GF-D8 (cell line): ENCODE measurements at regions not wholly inside any gene's neighbourhood (a gene's known extent, or its start where the extent isn't known, plus 50 kb on each side); places are given as distances from the start of the nearest gene placed in this dataset.
"Not testable (repeated sequence)": the region's sequence is repeated elsewhere in the genome, so short reads cannot be mapped to it uniquely, and the experiment has no call there.

Experiments
- DNase-seq: peaks from one replicate; lab custom pipeline; 2025; lab: John Stamatoyannopoulos, UW

- DNase-seq: no peak
These were observed 96.5 kb downstream of the ING1 start for GRCh38 chr13:110809871-110810486.

DNA sequence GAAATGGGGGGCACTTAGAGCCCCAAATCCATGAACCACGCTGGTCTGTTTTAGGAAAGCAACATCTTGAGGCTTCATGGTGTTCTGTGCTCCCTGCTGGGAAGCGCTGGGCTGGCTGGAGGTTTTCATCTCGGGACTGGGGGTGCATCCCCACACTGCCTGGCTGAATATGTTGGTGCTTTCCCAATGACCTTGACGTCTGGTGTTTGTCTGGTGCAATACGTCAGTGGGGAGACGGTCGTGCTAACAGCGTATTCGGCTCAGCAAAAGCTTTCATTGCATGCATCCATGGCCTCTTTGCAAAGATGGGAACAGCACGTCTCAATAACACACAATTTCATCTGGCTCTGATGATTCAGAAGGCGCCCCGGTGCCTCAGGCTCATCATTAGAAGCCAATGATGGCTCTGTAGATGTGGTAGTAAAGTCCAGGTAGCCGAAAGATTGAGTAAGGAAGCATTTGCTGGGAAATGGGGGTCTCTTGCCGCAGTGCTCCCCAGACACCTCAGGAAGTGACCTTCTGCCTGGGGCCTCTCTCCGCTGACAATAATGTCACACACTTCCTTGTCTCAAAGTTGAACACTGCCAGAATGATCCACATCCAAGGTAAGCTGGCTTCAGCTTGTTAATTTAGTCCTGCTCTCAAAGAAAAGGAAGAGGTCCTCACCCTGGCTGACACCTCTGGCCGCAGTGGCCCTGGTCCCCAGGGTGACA lies 97.7 kb downstream of the ING1 start:
- no peak for DNase-seq

DNA sequence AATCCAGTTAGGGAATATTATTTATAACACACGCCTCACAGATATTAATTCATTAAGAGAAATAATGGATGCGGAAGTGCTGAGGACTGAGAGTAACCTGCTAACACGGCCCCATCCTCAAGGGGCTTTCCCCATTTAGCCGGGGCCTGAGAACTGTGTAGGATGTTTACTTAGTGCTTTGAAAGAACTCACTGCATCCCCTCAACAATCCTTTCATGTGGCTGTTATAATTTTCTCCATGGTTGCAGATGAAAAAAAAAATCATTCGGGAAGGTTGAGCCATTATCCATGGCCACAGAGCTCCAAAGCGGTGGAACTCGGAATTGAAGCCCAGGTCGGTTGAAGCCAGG lies 98.2 kb downstream of the ING1 start:
- no peak for DNase-seq

DNA sequence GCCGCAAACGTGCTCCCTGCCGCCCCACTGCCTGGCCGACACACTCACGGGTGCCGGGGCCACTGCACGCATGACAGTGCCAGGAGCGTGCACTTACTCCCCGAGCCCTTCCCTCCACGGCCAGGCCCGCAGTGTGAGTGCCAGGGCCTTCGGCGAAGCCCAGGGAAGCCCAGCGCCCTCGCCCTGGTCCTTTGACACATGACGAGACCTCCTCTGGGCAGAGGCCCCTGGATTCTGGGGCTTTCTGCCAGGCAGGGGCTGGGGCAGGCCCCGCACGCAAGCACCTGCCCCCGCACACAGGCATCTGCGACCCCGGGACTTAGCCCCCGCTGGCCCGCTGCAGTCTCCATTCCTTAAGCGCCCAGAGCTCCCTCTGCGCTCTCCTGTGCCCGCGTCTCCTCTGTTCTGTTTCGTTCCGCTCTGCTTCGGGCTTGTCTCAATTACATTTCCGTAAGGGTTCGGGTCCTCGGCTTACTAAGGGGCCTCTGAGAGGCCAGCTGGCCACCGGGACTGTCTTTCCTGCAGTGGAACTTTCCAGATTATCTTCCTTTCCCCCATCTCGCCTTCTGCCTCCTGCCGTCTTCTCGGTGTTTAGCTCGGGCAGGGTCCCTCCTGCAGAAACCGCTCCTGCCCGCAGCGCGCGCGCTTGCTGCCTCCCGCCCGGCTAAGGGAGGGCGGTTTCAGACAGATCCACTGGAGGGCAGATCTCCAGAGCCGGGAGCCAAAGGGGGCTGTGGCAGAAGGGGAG lies 98.8 kb downstream of the ING1 start:
- DNase-seq: no peak

DNA sequence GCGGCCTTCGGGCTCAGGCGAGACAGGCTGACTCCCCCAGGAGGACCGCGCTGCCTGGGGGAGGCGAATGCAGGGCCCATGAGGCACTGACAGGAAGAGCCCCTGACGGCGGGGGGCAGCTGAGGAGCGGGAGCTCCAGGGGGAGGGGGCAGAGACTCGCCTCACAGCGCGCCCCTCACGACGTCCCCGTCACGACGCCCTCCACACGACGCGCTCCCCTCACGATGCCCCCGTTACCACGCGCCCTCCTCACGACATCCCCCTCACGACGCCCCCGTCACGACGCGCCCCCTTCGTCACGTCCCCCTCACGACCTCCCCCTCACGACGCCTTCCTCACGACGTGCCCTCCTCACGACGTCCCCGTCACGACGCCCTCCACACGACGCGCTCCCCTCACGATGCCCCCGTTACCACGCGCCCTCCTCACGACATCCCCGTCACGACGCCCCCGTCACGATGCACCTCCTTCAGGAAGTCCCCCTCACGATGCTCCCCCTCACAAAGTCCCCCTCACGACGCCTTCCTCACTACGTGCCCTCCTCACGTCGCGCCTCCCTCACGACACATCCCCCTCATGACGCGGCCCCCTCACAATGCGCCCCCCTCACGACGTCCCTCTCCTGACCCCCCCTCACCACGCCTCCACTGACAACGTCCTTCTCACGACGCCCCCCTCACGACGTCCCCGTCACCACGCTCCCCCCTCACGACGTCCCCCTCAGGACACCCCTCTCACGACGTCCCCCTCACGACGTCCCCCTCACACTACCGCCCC lies 99.6 kb downstream of the ING1 start:
- DNase-seq: no peak

DNA sequence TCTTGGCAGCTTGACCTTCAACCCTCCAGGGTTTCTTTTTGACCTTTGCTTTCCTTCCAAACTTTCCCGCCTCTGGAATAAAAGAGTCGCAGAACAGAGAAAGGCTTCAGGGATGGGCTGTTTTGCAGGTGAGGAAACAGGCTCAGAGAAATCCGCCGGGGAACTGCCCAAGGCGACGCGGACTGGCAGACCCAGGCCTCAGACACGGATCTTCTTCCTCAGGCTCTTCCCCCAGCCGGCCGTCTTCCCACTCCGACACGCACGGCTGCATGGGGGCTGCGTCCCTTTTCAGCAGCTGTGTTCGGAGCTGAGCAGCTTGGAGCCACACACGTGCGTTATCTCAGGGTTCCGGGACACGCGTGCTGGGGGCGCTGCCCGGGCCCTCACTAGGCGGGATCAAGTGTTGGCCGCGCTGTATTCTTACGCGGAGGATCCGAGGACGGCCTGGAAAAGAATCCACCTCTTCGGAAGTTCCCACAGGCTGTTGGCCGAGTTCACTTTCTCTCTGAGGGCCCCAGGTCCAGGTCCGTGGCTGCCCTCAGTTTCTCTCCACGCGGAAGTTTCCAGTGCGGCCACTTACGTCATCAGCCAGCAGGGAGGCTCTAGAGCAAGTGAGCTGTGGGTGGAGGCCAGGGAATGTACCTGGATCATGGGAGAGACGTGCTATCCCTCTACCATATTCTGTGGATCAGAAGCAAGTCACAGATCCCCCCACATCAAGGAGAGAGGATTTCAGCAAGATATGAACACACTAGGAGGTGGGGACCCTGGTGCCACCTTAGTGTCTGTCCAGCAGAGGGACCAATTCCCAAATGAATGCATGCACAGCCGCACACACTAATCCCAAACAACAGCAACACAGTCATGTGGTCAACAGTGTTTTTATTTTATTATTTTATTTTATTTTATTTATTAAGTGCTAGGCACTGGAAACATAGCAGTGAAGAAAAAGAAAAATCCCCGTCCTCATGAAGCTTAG lies 100.4 kb downstream of the ING1 start:
- no peak for DNase-seq

GRCh38 chr13:110815471-110816204 lies 99.2 kb downstream of the ANKRD10 start:
- DNase-seq: no peak

DNA sequence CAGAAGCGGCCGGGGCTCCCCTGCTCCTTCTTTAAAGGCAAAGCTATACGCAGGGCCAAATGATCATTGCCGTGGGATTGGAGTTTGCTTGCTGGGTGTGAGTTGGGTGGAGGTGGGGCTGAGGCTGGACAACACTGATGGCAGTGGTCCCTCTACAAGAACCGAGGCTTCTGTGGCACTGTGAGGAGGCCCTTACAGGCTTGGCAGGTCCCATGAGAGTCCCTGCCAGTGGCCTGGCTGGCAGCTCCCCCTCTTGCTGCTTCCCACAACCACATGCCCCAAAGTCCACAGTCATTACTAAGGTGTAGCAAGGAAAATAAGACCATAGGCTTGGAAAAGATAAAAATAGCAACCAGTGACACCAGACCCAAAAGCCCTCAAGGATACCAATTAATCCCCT lies 98.4 kb downstream of the ANKRD10 start:
- DNase-seq: no peak

GRCh38 chr13:110817143-110817542 lies 97.7 kb downstream of the ANKRD10 start:
- no peak for DNase-seq

DNA sequence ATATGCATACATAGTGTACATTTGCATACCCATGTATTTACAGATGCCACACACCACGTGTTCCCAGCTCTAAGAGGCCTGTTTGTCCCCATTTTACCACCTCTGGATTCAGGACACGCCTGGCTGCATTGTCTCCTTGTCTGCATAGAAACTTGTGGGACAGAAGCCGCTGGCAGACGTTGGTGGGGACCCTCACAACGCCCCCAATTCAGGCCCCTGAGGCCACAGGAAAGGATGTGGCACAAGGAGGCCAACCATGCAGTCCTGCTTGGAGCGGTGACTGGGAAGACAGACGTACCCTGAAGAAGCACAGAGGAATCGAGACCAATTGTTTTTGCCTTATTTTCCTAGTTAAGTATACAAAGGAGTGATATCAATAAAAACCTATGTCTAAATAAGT lies 96.1 kb downstream of the ANKRD10 start:
- DNase-seq: no peak

DNA sequence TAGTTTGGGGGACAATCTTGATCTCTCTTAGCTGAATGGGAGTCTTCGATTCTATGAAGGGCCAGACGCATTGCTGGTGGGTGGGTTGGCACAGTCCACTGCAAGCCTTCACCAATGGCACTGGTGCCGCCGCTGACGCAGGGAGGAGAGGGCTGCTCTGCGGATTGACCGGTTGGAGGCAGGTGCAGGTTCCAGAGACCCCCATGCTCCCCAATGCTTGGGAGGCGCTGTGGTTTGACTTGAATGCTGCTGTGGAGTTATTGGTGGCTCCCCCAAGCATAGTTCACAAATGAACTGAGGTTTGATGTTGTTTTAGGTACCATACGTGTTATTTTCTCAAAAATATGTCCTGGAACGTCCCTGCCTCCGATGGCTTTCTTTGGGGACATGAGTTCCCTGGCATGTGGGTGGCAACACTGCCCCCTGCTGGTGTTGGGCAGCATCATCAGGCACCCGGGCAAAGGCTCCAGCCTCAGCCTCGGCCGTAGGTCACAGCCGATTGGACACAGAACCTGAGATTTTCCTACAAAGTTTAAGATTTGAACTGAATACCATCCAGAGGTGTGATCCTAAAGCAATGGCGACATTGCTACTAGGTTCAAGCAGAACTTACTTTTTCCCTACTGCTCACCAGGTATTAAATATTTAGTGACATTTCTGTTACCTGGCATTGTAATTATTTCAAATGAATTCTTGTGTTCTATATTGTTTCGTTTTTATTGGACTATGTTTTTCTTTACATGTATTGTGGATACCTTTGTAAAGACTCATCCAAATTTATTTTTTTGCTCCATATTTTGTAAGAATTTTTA lies 95.5 kb downstream of the ANKRD10 start:
- DNase-seq: peak; percentile 48

DNA sequence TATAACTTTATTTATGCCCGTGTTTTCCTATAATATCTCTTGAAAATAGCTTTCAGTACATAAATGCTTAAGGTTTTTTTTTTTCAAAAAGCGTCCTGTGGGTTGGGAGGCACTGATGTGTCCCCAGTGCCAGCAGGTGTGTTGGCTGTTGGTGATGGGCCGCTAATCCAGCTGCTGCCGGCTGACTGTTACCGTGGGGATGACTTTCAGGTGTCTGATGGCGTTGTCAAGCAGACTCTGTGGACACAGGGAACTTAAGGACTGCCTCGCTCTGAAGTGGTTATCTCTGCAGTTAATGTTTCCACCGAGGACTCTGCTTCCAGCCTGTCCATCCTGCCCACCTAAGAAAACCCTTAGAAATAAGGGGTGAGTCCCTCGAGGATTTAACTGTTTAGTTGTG lies 94.5 kb downstream of the ANKRD10 start:
- DNase-seq: no peak

- not testable (repeated sequence) for DNase-seq
These were observed 92.8 kb downstream of the ANKRD10 start for GRCh38 chr13:110821837-110822668.

DNA sequence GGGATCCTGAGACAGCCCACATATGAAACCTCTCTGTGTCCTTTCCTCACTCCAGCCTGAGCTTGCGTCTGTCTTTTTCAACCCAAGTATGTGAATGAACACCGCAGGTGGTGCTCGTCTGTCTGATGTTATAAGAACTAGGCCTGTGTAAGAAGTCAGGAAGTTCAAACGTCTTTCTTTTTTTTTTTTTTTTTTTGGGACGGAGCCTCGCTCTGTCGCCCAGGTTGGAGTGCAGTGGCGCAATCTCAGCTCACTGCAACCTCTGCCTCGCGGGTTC lies 92.3 kb downstream of the ANKRD10 start:
- no peak for DNase-seq

GRCh38 chr13:110824702-110825300 lies 90.1 kb downstream of the ANKRD10 start:
- no peak for DNase-seq

- DNase-seq: no peak
These were observed 89.4 kb downstream of the ANKRD10 start for GRCh38 chr13:110825516-110825915.

DNA sequence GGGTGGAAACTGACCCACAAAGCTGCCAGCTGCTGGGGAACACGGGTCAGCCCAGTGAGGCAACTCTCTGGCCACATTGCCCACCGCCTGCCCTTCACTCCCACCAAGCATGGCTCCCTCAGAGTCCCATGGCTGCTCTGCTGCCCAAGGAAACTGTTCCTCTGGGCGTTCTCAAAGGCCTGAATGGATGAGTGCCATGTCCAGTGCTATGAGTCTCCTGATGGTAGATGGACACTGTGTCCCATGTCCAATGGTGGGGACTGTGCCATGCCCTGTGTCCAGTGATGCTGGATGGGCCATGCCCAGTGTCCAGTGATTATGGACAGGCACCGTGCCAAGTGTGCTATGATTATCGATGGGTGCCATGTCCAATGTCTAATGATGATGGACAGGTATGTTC lies 88.8 kb downstream of the ANKRD10 start:
- no peak for DNase-seq

DNA sequence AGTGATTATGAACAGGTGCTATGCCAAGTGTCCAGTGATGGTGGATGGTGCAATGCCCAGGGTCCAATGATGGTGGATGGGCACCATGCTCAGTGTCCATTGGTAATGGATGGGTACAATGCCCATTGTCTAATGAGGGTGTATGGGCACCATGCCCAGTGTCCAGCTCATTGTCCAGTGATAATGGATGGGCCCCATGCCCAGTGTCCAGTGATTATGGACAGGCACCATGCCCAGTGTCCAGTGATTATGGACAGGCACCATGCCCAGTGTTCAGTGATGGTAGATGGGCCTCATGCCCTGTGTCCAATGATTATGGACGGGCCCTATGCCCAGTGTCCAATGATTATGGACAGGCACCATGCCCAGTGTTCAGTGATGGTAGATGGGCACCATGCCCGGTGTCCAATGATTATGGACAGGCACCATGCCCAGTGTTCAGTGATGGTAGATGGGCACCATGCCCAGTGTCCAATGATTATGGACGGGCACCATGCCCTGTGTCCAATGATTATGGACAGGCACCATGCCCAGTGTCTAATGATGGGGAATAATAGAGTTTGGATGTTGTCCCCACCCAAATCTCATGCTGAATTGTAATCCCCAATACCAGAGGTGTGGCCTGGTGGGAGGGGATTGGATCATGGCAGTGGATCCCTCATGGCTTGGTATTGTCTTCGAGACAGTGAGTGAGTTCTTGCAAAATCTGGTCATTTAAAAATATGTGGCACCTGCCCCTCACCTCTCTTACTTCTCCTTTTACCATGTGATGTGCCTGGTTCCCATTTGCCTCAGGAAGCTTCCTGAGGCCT lies 87.8 kb downstream of the ANKRD10 start:
- DNase-seq: no peak
